Caco-2 (cell line): ENCODE measurements at regions not wholly inside any gene's neighbourhood (a gene's known extent, or its start where the extent isn't known, plus 50 kb on each side); places are given as distances from the start of the nearest gene placed in this dataset.

ENCODE experiments used
- BruUV-seq: library from RNA; stranded (reverse); fragments of 400-500 nt; replicated peaks from 2 replicates; lab custom pipeline; 2021; lab: Mats Ljungman, UMichigan
- CTCF ChIA-PET: fragments of 300-600 bp; sonication (Branson Sonifier 250); formaldehyde crosslinking; loops from one replicate; lab custom pipeline; 2022; ENCODE audit warnings: antibody characterized with exemption; lab: Charles Lee
- POLR2A ChIA-PET: fragments of 300-600 bp; sonication (Branson Sonifier 250); formaldehyde crosslinking; loops from one replicate; lab custom pipeline; 2022; ENCODE audit warnings: antibody characterized with exemption; lab: Charles Lee
- DNase-seq, 2 experiments: peaks; one replicate each; pipeline versions ENCODE4 v3.0.0 to v3.0.0-alpha.2; 2020 to 2022
- H3K27me3 ChIP-seq: replicated peaks from 2 replicates; pipeline ENCODE4 v1.6.0; 2011; ENCODE audit warnings: low read length; ENCODE audit not compliant: control insufficient read depth, insufficient read depth
- H3K36me3 ChIP-seq: 2 replicates; pipeline ENCODE4 v1.5.1; 2011; ENCODE audit warnings: low read length; ENCODE audit not compliant: control insufficient read depth, insufficient read depth
- H3K4me1 ChIP-seq: fragments of 250-450 bp; sonication (Bioruptor Pico); 2 replicates; pipeline ENCODE4 v1.5.1; 2020; ENCODE audit warnings: mild to moderate bottlenecking
- H3K4me3 ChIP-seq: 2 replicates; pipeline ENCODE4 v1.5.1; 2011; ENCODE audit warnings: low read depth, mild to moderate bottlenecking, control low read depth, low read length
- H3K9me3 ChIP-seq: fragments of 250-450 bp; sonication (Bioruptor Pico); 2 replicates; pipeline ENCODE4 v1.5.1; 2020; ENCODE audit warnings: mild to moderate bottlenecking, moderate library complexity
- H3K27ac Mint-ChIP-seq: one replicate; pipeline ENCODE4 v1.8.0; 2022; ENCODE audit warnings: mixed read lengths; ENCODE audit not compliant: unreplicated experiment
- H3K27me3 Mint-ChIP-seq: one replicate; pipeline ENCODE4 v1.8.0; 2022; ENCODE audit warnings: mixed read lengths; ENCODE audit not compliant: insufficient read depth, unreplicated experiment
- H3K36me3 Mint-ChIP-seq: one replicate; pipeline ENCODE4 v1.8.0; 2022; ENCODE audit warnings: mild to moderate bottlenecking, mixed read lengths; ENCODE audit not compliant: insufficient read depth, unreplicated experiment
- H3K4me1 Mint-ChIP-seq: one replicate; pipeline ENCODE4 v1.8.0; 2022; ENCODE audit warnings: low read depth, mixed read lengths; ENCODE audit not compliant: unreplicated experiment
- H3K4me3 Mint-ChIP-seq: one replicate; pipeline ENCODE4 v1.8.0; 2022; ENCODE audit warnings: mild to moderate bottlenecking, moderate library complexity, mixed read lengths; ENCODE audit not compliant: unreplicated experiment
- H3K9me3 Mint-ChIP-seq: one replicate; pipeline ENCODE4 v1.8.0; 2022; ENCODE audit warnings: mixed read lengths; ENCODE audit not compliant: unreplicated experiment
- CTCF ChIP-seq, 2 experiments: fragments of 200-600 bp in 1 of 2; IDR thresholded peaks; 1 replicate in 1 of 2; 2 replicates in 1 of 2; pipeline versions ENCODE4 v1.5.1 to v1.8.0; 2011 to 2022; ENCODE audit warnings: antibody characterized with exemption in 1 of 2, control low read depth in 1 of 2, inconsistent platforms in 1 of 2, low read depth in 1 of 2, low read length in 1 of 2, mild to moderate bottlenecking in 1 of 2, moderate library complexity in 1 of 2; ENCODE audit not compliant: insufficient read depth in 1 of 2, severe bottlenecking in 1 of 2, unreplicated experiment in 1 of 2
- intact Hi-C: fragments of 100-400 bp; cut with micrococcal nuclease; formaldehyde crosslinking; loops from one replicate; pipeline ENCODE4 v1.10.0; 2022; ENCODE audit not compliant: unreplicated experiment

GRCh38 chr14:85788470-85789233, 258.7 kb downstream of the FLRT2 start:
- no peaks in the 10 kb centered on the region for H3K9me3 ChIP-seq
- H3K9me3 Mint-ChIP-seq, result no peaks in the 10 kb centered on the region
- no peaks in the 10 kb centered on the region for H3K4me1 ChIP-seq
- no peak overlapping the region for H3K4me3 Mint-ChIP-seq
- no TSS peak for BruUV-seq
- no peaks in the 10 kb centered on the region for H3K36me3 Mint-ChIP-seq
- H3K27me3 ChIP-seq, result no peaks in the 10 kb centered on the region
- H3K4me1 Mint-ChIP-seq, result no peaks in the 10 kb centered on the region
- no peak overlapping the region for H3K27ac Mint-ChIP-seq
- ChIA-PET POLR2A (no interaction called here), CTCF (no interaction called here)
- peaks cover 2% of the 10 kb centered on the region for H3K27me3 Mint-ChIP-seq
- TF ChIP-seq CTCF (IDR thresholded peaks at IDR 0.05; ENCODE audit: insufficient read depth in 1 of 2, low read depth in 1 of 2, low read length in 1 of 2, severe bottlenecking in 1 of 2, unreplicated experiment in 1 of 2), result no peak
- H3K36me3 ChIP-seq, result no peaks in the 10 kb centered on the region
- H3K4me3 ChIP-seq, result no peak overlapping the region
- intact Hi-C loops, result no loop called here
- no peak for DNase-seq

GRCh38 chr14:85766295-85766694, 236.4 kb downstream of the FLRT2 start:
- no peaks in the 10 kb centered on the region for H3K9me3 Mint-ChIP-seq
- Histone ChIP-seq H3K9me3 (no peaks in the 10 kb centered on the region), H3K36me3 (no peaks in the 10 kb centered on the region), H3K27me3 (no peaks in the 10 kb centered on the region), H3K4me1 (no peaks in the 10 kb centered on the region), H3K4me3 (no peak overlapping the region)
- H3K27ac Mint-ChIP-seq, result no peak overlapping the region
- intact Hi-C loops, result no loop called here
- no peak for DNase-seq
- BruUV-seq, result no TSS peak
- no peaks in the 10 kb centered on the region for H3K4me1 Mint-ChIP-seq
- no peaks in the 10 kb centered on the region for H3K36me3 Mint-ChIP-seq
- no peak for TF ChIP-seq CTCF (IDR thresholded peaks at IDR 0.05; ENCODE audit: insufficient read depth in 1 of 2, low read depth in 1 of 2, low read length in 1 of 2, severe bottlenecking in 1 of 2, unreplicated experiment in 1 of 2)
- peaks cover 15% of the 10 kb centered on the region for H3K27me3 Mint-ChIP-seq
- ChIA-PET POLR2A (no interaction called here), CTCF (no interaction called here)
- no peak overlapping the region for H3K4me3 Mint-ChIP-seq

GRCh38 chr14:85764822-85765221, 234.9 kb downstream of the FLRT2 start:
- Mint-ChIP-seq H3K27ac (no peak overlapping the region), H3K27me3 (peaks cover 15% of the 10 kb centered on the region), H3K9me3 (no peaks in the 10 kb centered on the region), H3K36me3 (no peaks in the 10 kb centered on the region), H3K4me1 (no peaks in the 10 kb centered on the region), H3K4me3 (no peak overlapping the region)
- no peak for TF ChIP-seq CTCF (IDR thresholded peaks at IDR 0.05; ENCODE audit: insufficient read depth in 1 of 2, low read depth in 1 of 2, low read length in 1 of 2, severe bottlenecking in 1 of 2, unreplicated experiment in 1 of 2)
- ChIA-PET POLR2A (no interaction called here), CTCF (no interaction called here)
- no peak for DNase-seq
- H3K4me3 ChIP-seq, result no peak overlapping the region
- no peaks in the 10 kb centered on the region for H3K36me3 ChIP-seq
- no TSS peak for BruUV-seq
- intact Hi-C loops, result no loop called here
- no peaks in the 10 kb centered on the region for H3K4me1 ChIP-seq
- no peaks in the 10 kb centered on the region for H3K9me3 ChIP-seq
- H3K27me3 ChIP-seq, result no peaks in the 10 kb centered on the region; the same call in 1 of the 2 replicates
